Activated T-cell treated with anti-CD3 and anti-CD28 coated beads for 48 hours (primary cell): ENCODE measurements at regions not wholly inside any gene's neighbourhood (a gene's known extent, or its start where the extent isn't known, plus 50 kb on each side); places are given as distances from the start of the nearest gene placed in this dataset.
A peak's percentile ranks its signal among the peaks of the same experiment; 100 is the strongest.

ENCODE experiments used
- DNase-seq: peaks from one replicate; pipeline ENCODE4 v3.0.0-alpha.2; 2020; ENCODE audit warnings: low read depth

- DNase-seq = no peak
These were observed 86.8 kb upstream of the STEAP1B start for GRCh38 chr7:22586786-22587140.

- DNase-seq = no peak
These were observed 86.3 kb upstream of the STEAP1B start for GRCh38 chr7:22586101-22586785.

GRCh38 chr7:22584179-22584578, 84.2 kb upstream of the STEAP1B start:
- no peak for DNase-seq

- no peak for DNase-seq
These were observed 83.1 kb upstream of the STEAP1B start for GRCh38 chr7:22582863-22583622.

- DNase-seq = no peak
These were observed 81.1 kb upstream of the STEAP1B start for GRCh38 chr7:22581099-22581498.

- no peak for DNase-seq
These were observed 80.0 kb upstream of the STEAP1B start for GRCh38 chr7:22579961-22580360.

GRCh38 chr7:22578007-22578733, 78.2 kb upstream of the STEAP1B start:
- no peak for DNase-seq

- no peak for DNase-seq
These were observed 77.5 kb upstream of the STEAP1B start for GRCh38 chr7:22577470-22578001.

- no peak for DNase-seq
These were observed 76.9 kb upstream of the STEAP1B start for GRCh38 chr7:22576612-22577469.

- no peak for DNase-seq
These were observed 74.9 kb upstream of the STEAP1B start for GRCh38 chr7:22574754-22575520.

- no peak for DNase-seq
These were observed 72.9 kb upstream of the STEAP1B start for GRCh38 chr7:22572937-22573336.

- DNase-seq = no peak
These were observed 72.3 kb upstream of the STEAP1B start for GRCh38 chr7:22572292-22572691.

GRCh38 chr7:22571766-22572165, 71.8 kb upstream of the STEAP1B start:
- DNase-seq = no peak

GRCh38 chr7:22569586-22570321, 69.8 kb upstream of the STEAP1B start:
- DNase-seq = no peak

GRCh38 chr7:22566592-22566991, 66.6 kb upstream of the STEAP1B start:
- DNase-seq = no peak

GRCh38 chr7:22566176-22566575, 66.2 kb upstream of the STEAP1B start:
- DNase-seq = no peak

- DNase-seq = no peak
These were observed 65.4 kb upstream of the STEAP1B start for GRCh38 chr7:22565315-22565811.

GRCh38 chr7:22564511-22565045, 64.6 kb upstream of the STEAP1B start:
- DNase-seq = no peak

- peak; percentile 27 for DNase-seq
These were observed 63.7 kb upstream of the STEAP1B start for GRCh38 chr7:22563621-22564241.
